LNCaP clone FGC (cell line): ENCODE measurements at regions not wholly inside any gene's neighbourhood (a gene's known extent, or its start where the extent isn't known, plus 50 kb on each side); places are given as distances from the start of the nearest gene placed in this dataset.
"Not testable (repeated sequence)": the region's sequence is repeated elsewhere in the genome, so short reads cannot be mapped to it uniquely, and the experiment has no call there.

Source experiments
- DNase-seq: peaks from one replicate; pipeline ENCODE4 v3.0.0-alpha.2; 2011; ENCODE audit warnings: low read depth
- H3K4me3 ChIP-seq: 2 replicates; pipeline ENCODE4 v1.5.1; 2011; ENCODE audit warnings: mild to moderate bottlenecking, low read depth, low read length, control low read depth
- TF ChIP-seq, protein P1 (sequence below): IDR thresholded peaks from 2 replicates; pipeline ENCODE4 v1.5.1; 2012; ENCODE audit warnings: mild to moderate bottlenecking; ENCODE audit not compliant: control insufficient read depth, insufficient read depth; ENCODE audit errors: extremely low read depth

DNA sequence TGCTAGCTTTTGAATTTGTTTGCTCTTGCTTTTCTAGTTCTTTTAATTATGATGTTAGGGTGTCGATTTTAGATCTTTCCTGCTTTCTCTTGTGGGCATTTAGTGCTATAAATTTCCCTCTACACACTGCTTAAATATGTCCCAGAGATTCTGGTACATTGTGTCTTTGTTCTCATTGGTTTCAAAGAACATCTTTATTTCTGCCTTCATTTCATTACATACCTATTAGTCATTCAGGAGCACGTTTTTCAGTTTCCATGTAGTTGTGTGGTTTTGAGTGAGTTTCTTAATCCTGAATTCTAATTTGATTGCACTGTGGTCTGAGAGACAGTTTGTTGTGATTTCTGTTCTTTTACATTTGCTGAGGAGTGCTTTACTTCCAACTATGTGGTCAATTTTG is 51.2 kb upstream of the MB21D2 start:
- H3K4me3 ChIP-seq, DNase-seq: not testable (repeated sequence)

DNA sequence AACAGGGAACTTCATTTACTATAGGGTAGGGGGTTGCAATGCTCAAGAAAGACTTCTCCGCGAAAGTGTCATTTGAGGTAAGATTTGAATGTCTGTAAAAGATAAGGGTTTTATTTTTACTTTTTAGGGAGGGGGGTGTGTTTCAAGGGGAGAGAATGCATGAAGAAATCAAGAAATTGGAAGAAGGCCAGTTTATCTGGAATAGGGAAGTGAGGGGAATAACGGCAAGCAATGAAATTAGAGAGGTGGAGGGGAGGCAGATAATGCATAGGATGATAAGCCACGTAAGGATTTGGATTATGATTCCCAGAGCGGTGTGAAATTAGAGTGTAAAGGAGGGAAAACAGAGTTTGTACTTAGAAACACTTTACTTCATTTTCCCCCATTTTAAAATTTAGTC is 63.0 kb upstream of the MB21D2 start:
- H3K4me3 ChIP-seq: no peak overlapping the region
- DNase-seq: no peak
- TF ChIP-seq, protein P1, sequence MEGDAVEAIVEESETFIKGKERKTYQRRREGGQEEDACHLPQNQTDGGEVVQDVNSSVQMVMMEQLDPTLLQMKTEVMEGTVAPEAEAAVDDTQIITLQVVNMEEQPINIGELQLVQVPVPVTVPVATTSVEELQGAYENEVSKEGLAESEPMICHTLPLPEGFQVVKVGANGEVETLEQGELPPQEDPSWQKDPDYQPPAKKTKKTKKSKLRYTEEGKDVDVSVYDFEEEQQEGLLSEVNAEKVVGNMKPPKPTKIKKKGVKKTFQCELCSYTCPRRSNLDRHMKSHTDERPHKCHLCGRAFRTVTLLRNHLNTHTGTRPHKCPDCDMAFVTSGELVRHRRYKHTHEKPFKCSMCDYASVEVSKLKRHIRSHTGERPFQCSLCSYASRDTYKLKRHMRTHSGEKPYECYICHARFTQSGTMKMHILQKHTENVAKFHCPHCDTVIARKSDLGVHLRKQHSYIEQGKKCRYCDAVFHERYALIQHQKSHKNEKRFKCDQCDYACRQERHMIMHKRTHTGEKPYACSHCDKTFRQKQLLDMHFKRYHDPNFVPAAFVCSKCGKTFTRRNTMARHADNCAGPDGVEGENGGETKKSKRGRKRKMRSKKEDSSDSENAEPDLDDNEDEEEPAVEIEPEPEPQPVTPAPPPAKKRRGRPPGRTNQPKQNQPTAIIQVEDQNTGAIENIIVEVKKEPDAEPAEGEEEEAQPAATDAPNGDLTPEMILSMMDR: no peak

DNA sequence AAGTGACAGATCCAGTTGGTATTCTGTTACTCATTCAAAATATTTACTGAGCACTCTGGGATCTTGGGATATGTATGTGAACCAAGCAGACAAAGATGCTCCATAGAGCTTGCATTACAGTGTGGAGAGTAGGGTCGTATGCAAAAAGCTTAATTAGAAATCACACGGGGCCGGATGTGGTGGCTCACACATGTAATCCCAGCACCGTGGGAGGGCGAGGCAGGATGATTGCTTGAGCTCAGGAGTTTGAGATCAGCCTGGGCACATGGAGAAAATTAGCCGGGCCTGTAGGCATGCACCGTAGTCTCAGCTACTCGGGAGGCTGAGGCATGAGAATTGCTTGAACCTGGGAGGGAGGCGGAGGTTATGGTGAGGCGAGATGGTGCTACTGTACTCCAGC is 68.7 kb upstream of the MB21D2 start:
- no peak for DNase-seq
- H3K4me3 ChIP-seq: no peak overlapping the region
- TF ChIP-seq, protein P1: no peak

DNA sequence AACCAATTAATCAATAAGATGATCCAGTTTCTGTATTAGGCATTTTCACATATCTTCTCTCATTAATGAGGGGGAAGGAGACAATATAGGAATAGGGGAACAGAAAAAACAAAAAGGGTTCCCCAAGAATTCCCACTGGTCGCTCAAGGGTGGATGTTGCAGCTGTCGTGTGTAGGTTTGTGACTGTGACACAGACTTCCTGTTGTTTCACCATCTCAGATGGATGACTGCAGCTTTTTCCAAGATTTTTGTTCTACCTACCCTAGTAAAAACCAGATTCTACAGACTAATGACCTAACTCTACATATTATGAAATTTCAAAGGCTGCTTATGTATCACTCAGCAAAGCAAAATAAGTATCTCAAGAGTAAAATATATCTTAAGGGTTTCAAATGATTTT is 73.7 kb upstream of the MB21D2 start:
- no peak overlapping the region for H3K4me3 ChIP-seq
- TF ChIP-seq, protein P1: no peak
- DNase-seq: no peak

DNA sequence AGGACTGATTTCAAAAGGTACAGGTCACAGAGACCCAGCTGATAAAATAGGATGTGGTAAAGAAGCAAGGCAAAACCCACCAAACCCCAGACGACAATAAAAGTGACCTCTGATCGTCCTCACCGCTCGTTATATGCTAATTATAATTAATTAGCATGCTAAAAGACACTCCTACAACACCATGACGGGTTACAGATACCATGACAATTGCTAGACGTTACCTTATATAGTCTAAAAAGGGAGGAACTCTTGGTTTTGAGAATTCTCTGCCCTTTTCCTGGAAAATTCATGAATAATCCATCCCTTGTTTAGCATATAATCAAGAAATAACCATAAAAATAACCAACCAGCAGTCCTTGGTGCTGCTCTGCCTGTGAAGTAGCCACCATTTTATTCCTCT is 74.7 kb upstream of the MB21D2 start:
- no peak for DNase-seq
- no peak overlapping the region for H3K4me3 ChIP-seq
- TF ChIP-seq, protein P1: no peak

DNA sequence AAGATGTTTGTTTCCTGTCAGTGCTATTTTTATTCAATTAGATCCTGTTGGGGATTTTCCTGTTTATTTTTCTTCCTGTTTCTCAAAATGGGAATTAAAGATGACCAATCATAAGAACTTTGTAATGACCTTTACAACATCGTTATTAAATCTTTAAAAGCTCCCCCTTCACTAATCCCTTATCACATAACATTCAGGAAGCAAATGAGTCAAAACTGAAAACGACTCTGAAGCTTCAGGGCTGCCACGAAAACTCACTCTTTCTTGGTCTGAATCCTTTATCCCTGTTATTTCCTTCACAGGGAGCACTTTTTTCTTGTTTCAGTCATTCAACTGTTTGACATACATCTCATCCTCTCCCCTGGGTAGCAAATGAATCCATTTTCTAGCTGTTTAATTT is 75.8 kb upstream of the MB21D2 start:
- DNase-seq: no peak
- TF ChIP-seq, protein P1: no peak
- no peak overlapping the region for H3K4me3 ChIP-seq

DNA sequence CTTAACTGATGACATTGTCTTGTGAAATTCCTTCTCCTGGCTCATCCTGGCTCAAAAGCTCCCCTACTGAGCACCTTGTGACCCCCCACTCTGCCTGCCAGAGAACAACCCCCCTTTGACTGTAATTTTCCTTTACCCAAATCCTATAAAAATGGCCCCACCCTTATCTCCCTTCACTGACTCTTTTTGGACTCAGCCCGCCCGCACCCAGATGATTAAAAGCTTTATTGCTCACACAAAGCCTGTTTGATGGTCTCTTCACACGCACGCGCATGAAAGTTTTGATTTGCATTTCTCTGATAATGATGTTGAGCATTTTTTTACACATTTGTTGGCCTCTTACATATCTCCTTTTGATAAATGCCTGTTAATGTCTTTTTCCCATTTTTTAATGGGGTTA is 83.5 kb upstream of the MB21D2 start:
- not testable (repeated sequence) for H3K4me3 ChIP-seq, DNase-seq

DNA sequence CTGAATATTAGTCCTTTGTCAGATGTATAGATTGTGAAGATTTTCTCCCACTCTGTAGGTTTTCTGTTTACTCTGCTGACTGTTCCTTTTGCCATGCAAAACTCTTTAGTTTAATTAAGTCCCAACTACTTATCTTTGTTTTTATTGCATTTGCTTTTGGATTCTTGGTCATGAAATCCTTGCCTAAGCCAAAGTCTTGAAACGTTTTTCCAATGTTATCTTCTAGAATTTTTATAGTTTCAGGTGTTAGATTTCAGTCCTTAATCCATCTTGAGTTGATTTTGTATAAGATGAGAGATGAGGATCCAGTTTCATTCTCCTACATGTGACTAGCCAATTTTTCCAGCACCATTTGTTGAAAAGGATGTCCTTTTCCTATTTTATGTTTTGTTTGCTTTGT is 86.0 kb upstream of the MB21D2 start:
- not testable (repeated sequence) for H3K4me3 ChIP-seq, DNase-seq

DNA sequence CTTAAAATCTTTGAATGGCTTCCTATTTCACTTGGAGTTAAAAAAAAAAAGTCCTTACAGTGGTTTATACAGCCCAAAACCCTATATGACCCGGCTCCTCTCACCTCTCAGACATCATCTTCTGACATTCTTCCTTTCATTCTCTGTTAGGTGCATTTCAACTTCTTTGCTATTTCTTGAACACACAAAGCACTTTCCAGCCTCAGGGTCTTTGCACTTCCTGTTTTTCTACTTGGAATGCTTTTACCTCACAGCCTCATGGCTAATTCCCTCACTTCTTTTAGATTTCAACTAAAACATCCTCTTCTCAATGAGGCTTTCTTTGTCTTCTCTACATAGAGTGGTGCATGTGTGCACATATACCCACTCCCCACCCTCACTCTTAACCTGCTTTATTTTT is 91.0 kb upstream of the MB21D2 start:
- TF ChIP-seq, protein P1: no peak
- no peak overlapping the region for H3K4me3 ChIP-seq
- DNase-seq: no peak
